ENCODE measurements at regions not wholly inside any gene's neighbourhood (a gene's known extent, or its start where the extent isn't known, plus 50 kb on each side); places are given as distances from the start of the nearest gene placed in this dataset.

- no peak overlapping the region for H3K4me3 ChIP-seq
- TF ChIP-seq, protein P1, sequence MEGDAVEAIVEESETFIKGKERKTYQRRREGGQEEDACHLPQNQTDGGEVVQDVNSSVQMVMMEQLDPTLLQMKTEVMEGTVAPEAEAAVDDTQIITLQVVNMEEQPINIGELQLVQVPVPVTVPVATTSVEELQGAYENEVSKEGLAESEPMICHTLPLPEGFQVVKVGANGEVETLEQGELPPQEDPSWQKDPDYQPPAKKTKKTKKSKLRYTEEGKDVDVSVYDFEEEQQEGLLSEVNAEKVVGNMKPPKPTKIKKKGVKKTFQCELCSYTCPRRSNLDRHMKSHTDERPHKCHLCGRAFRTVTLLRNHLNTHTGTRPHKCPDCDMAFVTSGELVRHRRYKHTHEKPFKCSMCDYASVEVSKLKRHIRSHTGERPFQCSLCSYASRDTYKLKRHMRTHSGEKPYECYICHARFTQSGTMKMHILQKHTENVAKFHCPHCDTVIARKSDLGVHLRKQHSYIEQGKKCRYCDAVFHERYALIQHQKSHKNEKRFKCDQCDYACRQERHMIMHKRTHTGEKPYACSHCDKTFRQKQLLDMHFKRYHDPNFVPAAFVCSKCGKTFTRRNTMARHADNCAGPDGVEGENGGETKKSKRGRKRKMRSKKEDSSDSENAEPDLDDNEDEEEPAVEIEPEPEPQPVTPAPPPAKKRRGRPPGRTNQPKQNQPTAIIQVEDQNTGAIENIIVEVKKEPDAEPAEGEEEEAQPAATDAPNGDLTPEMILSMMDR (IDR thresholded peaks at IDR 0.05; ENCODE audit: control extremely low read depth, extremely low read depth) = no peak
- peaks cover 0 to 11% (median 4%) of the 10 kb centered on the region in 5 donors for H3K4me1 ChIP-seq (ENCODE audit: control insufficient read depth in 5 of 5, insufficient read depth in 5 of 5, low read length in 5 of 5)
- H3K9me3 ChIP-seq (ENCODE audit: control insufficient read depth in 4 of 4, insufficient read depth in 3 of 4, low read length in 3 of 4) = no peaks in the 10 kb centered on the region
- H3K27me3 ChIP-seq (ENCODE audit: control insufficient read depth in 3 of 3, insufficient read depth in 3 of 3, low read length in 2 of 3) = no peaks in the 10 kb centered on the region
- H3K27ac ChIP-seq (ENCODE audit: low read depth in 1 of 2, low read length in 1 of 2) = no peak overlapping the region
- ATAC-seq (ENCODE audit: insufficient read depth, low FRiP score) = no peak
- no peak for DNase-seq
- H3K9ac ChIP-seq (ENCODE audit: insufficient read depth in 1 of 2, low read length in 2 of 2) = no peak overlapping the region
- H3K36me3 ChIP-seq (ENCODE audit: control insufficient read depth in 4 of 4, insufficient read depth in 4 of 4, low read length in 4 of 4) = no peaks in the 10 kb centered on the region
Measured at GRCh38 chr6:40810171-40810570, 223.0 kb upstream of the LRFN2 start.

DNA sequence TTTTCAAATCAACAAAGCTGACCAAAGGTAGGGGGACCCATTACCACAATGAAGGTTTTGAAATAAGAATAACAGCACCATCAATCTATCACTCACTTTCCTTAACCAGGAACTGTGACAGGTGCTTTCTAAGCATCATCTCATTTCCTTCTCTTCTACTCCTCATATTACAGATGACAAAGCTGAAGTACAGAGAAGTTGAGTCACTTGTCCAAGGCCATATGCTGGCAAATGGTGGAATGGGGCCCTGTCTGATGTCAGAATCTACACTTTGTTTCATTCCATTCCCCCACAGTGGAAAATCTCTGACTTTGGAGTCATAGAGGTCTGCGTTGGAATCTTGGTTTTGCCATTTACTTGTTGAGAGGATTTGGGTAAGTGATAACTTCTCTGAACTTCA is 222.5 kb upstream of the LRFN2 start:
- ATAC-seq (ENCODE audit: insufficient read depth, low FRiP score) = no peak

DNA sequence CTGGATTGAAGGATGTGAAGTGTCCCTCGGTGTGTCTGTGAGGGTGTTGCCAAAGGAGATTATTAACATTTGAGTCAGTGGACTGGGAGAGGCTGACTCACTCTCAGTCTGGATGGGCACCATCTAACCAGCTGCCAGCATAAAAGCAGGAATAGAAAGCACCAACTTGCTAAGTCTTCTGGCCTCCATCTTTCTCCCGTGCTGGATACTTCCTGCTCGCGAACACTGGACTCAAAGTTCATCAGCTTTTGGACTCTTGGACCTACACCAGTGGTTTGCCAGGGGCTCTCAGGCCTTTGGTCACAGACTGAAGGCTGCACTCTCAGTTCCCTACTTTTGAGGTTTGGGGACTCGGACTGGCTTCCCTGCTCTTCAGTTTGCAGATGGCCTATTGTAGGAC is 220.3 kb upstream of the LRFN2 start:
- DNase-seq = no peak
- 82 to 85% methylated on average over 5 of the region's 5 CpGs for WGBS, 2 donors
- no peak overlapping the region for H3K27ac ChIP-seq (ENCODE audit: low read depth in 1 of 2, low read length in 1 of 2)
- no peaks in the 10 kb centered on the region for H3K27me3 ChIP-seq (ENCODE audit: control insufficient read depth in 3 of 3, insufficient read depth in 3 of 3, low read length in 2 of 3)
- H3K4me3 ChIP-seq = no peak overlapping the region
- peaks cover 0 to 11% (median 4%) of the 10 kb centered on the region in 5 donors for H3K4me1 ChIP-seq (ENCODE audit: control insufficient read depth in 5 of 5, insufficient read depth in 5 of 5, low read length in 5 of 5)
- H3K36me3 ChIP-seq (ENCODE audit: control insufficient read depth in 4 of 4, insufficient read depth in 4 of 4, low read length in 4 of 4) = no peaks in the 10 kb centered on the region
- no peaks in the 10 kb centered on the region for H3K9me3 ChIP-seq (ENCODE audit: control insufficient read depth in 4 of 4, insufficient read depth in 3 of 4, low read length in 3 of 4)
- TF ChIP-seq, protein P1 (IDR thresholded peaks at IDR 0.05; ENCODE audit: control extremely low read depth, extremely low read depth) = no peak
- no peak for ATAC-seq (ENCODE audit: insufficient read depth, low FRiP score)
- no peak overlapping the region for H3K9ac ChIP-seq (ENCODE audit: insufficient read depth in 1 of 2, low read length in 2 of 2)

More for the DNA sequence above, 222.5 kb upstream of the LRFN2 start:
- Histone ChIP-seq H3K4me3 (no peak overlapping the region), H3K9ac (ENCODE audit: insufficient read depth in 1 of 2, low read length in 2 of 2) (no peak overlapping the region), H3K27ac (ENCODE audit: low read depth in 1 of 2, low read length in 1 of 2) (no peak overlapping the region), H3K36me3 (ENCODE audit: control insufficient read depth in 4 of 4, insufficient read depth in 4 of 4, low read length in 4 of 4) (no peaks in the 10 kb centered on the region), H3K9me3 (ENCODE audit: control insufficient read depth in 4 of 4, insufficient read depth in 3 of 4, low read length in 3 of 4) (no peaks in the 10 kb centered on the region), H3K27me3 (ENCODE audit: control insufficient read depth in 3 of 3, insufficient read depth in 3 of 3, low read length in 2 of 3) (no peaks in the 10 kb centered on the region), H3K4me1 (ENCODE audit: control insufficient read depth in 5 of 5, insufficient read depth in 5 of 5, low read length in 5 of 5) (peaks cover 0 to 11% (median 4%) of the 10 kb centered on the region in 5 donors)
- TF ChIP-seq, protein P1 (IDR thresholded peaks at IDR 0.05; ENCODE audit: control extremely low read depth, extremely low read depth) = no peak
- WGBS, 2 donors = 96 to 98% methylated on average over 1 of the region's 1 CpG
- no peak for DNase-seq

GRCh38 chr6:40806256-40806864 is 219.2 kb upstream of the LRFN2 start:
- H3K27me3 ChIP-seq (ENCODE audit: control insufficient read depth in 3 of 3, insufficient read depth in 3 of 3, low read length in 2 of 3) = no peaks in the 10 kb centered on the region
- peak in 2 of 3 donors; percentile 51 to 58 for DNase-seq
- 82 to 83% methylated on average over 7 of the region's 7 CpGs for WGBS, 2 donors
- no peaks in the 10 kb centered on the region for H3K36me3 ChIP-seq (ENCODE audit: control insufficient read depth in 4 of 4, insufficient read depth in 4 of 4, low read length in 4 of 4)
- ATAC-seq (ENCODE audit: insufficient read depth, low FRiP score) = no peak
- H3K4me3 ChIP-seq = no peak overlapping the region
- H3K4me1 ChIP-seq (ENCODE audit: control insufficient read depth in 5 of 5, insufficient read depth in 5 of 5, low read length in 5 of 5) = peaks cover 0 to 11% (median 5%) of the 10 kb centered on the region in 5 donors
- TF ChIP-seq, protein P1 (IDR thresholded peaks at IDR 0.05; ENCODE audit: control extremely low read depth, extremely low read depth) = no peak
- H3K9ac ChIP-seq (ENCODE audit: insufficient read depth in 1 of 2, low read length in 2 of 2) = no peak overlapping the region
- no peak overlapping the region for H3K27ac ChIP-seq (ENCODE audit: low read depth in 1 of 2, low read length in 1 of 2)
- H3K9me3 ChIP-seq (ENCODE audit: control insufficient read depth in 4 of 4, insufficient read depth in 3 of 4, low read length in 3 of 4) = no peaks in the 10 kb centered on the region
